CD4-positive, CD25-positive, alpha-beta regulatory T cell (primary cell): ENCODE measurements at regions not wholly inside any gene's neighbourhood (a gene's known extent, or its start where the extent isn't known, plus 50 kb on each side); places are given as distances from the start of the nearest gene placed in this dataset.

Experiments
- ATAC-seq, 2 donors: fragments of 150-1000 bp; cut with Tn5 transposase; one replicate each; pipeline ENCODE4 v1.10.0; 2021; ENCODE audit warnings: low read depth in 2 of 2, moderate number of reproducible peaks in 2 of 2, moderate library complexity in 1 of 2
- DNase-seq, 3 donors: peaks; one replicate each; pipeline versions ENCODE4 v3.0.0 to v3.0.0-alpha.2; 2012 to 2022; ENCODE audit warnings: mixed read lengths in 1 of 3
- H3K27ac ChIP-seq: one replicate; pipeline ENCODE4 v1.7.0; 2013; ENCODE audit warnings: mild to moderate bottlenecking, low read length; ENCODE audit not compliant: insufficient read depth, poor library complexity, severe bottlenecking
- H3K27me3 ChIP-seq: one replicate; pipeline ENCODE4 v1.7.0; 2013; ENCODE audit warnings: low read length; ENCODE audit not compliant: control insufficient read depth, insufficient read depth
- H3K36me3 ChIP-seq: one replicate; pipeline ENCODE4 v1.7.0; 2013; ENCODE audit warnings: mild to moderate bottlenecking, low read length, moderate library complexity; ENCODE audit not compliant: control insufficient read depth, insufficient read depth
- H3K4me1 ChIP-seq: 2 replicates; pipeline ENCODE4 v1.7.0; 2013; ENCODE audit warnings: mild to moderate bottlenecking, low read length; ENCODE audit not compliant: insufficient read depth, control insufficient read depth, poor library complexity, severe bottlenecking
- H3K4me3 ChIP-seq: one replicate; pipeline ENCODE4 v1.7.0; 2013; ENCODE audit warnings: low read depth, mild to moderate bottlenecking, low read length, moderate library complexity
- H3K9me3 ChIP-seq, 2 experiments: 1 replicate in 1 of 2; 2 replicates in 1 of 2; pipeline ENCODE4 v1.7.0; 2013; ENCODE audit warnings: low read length in 2 of 2, mild to moderate bottlenecking in 1 of 2, moderate library complexity in 1 of 2; ENCODE audit not compliant: control insufficient read depth in 2 of 2
- H3K27ac Mint-ChIP-seq, 3 donors: one replicate each; pipeline ENCODE4 v1.8.0; 2020 to 2022; ENCODE audit warnings: mild to moderate bottlenecking in 3 of 3, mixed read lengths in 3 of 3, moderate library complexity in 2 of 3
- H3K27me3 Mint-ChIP-seq: one replicate; pipeline ENCODE4 v1.8.0; 2022; ENCODE audit warnings: mild to moderate bottlenecking, mixed read lengths
- H3K36me3 Mint-ChIP-seq: one replicate; pipeline ENCODE4 v1.8.0; 2020; ENCODE audit warnings: mixed read lengths
- H3K4me1 Mint-ChIP-seq, 4 donors: one replicate each; pipeline ENCODE4 v1.8.0; 2020 to 2022; ENCODE audit warnings: mixed read lengths in 4 of 4, mild to moderate bottlenecking in 1 of 4
- H3K4me3 Mint-ChIP-seq, 4 donors: one replicate each; pipeline ENCODE4 v1.8.0; 2020 to 2022; ENCODE audit warnings: mild to moderate bottlenecking in 4 of 4, mixed read lengths in 4 of 4, moderate library complexity in 3 of 4
- H3K9me3 Mint-ChIP-seq, 7 donors: one replicate each; pipeline ENCODE4 v1.8.0; 2020 to 2022; ENCODE audit warnings: mixed read lengths in 7 of 7, mild to moderate bottlenecking in 3 of 7, moderate library complexity in 2 of 7

DNA sequence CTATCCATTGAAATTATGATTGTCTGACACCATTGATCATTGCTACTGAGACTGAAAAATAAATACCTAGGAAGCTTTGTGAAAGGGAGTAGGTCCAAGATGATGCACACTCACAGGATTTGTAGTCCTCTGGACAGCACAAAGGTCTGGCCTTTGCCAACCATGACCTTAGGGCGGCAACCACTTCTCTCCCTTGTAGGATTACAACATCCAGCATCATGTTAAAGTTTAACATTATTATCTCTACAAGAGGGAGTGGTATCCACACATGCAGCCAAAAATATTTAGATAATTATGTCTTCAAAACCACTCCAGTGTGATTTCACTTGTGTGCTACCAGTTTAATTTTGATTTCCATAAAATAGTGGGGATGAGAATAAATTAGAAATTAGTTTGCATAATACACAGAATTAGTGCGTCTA lies 51.1 kb upstream of the NHSL1 start:
- H3K4me1 ChIP-seq, result no peaks in the 10 kb centered on the region
- no peak overlapping the region for H3K4me3 ChIP-seq
- H3K27ac Mint-ChIP-seq, result no peak overlapping the region
- no peak overlapping the region for H3K4me3 Mint-ChIP-seq
- no peak overlapping the region for H3K27ac ChIP-seq
- H3K27me3 ChIP-seq, result peaks cover 5% of the 10 kb centered on the region
- DNase-seq (no peak), ATAC-seq (no peak)
- no peaks in the 10 kb centered on the region for H3K36me3 ChIP-seq
- H3K9me3 ChIP-seq, result no peaks in the 10 kb centered on the region
- H3K4me1 Mint-ChIP-seq, result no peaks in the 10 kb centered on the region
- no peaks in the 10 kb centered on the region for H3K36me3 Mint-ChIP-seq
- H3K27me3 Mint-ChIP-seq, result peaks cover 33% of the 10 kb centered on the region
- peaks cover 0 to 2% (median 0%) of the 10 kb centered on the region in 7 donors for H3K9me3 Mint-ChIP-seq

DNA sequence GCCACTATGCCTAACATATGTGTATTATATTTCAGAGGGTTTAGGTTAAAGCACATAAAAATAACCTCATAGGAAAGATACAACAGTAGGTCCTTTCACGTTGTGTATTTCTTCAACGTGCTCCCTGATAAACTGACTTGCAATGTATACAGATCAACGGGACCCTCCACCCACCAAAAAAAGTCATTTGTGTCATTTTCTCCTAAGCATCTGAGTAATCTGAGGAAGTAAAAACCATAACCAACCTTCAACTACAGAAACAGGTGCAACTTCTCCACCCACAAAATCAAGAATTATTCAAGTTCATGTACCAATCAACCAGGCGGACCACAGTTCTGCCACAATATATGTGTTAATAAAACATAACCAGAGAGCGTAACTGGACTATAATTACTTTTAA lies 54.9 kb upstream of the NHSL1 start:
- no peaks in the 10 kb centered on the region for H3K9me3 ChIP-seq
- DNase-seq (no peak), ATAC-seq (no peak)
- H3K36me3 Mint-ChIP-seq, result no peaks in the 10 kb centered on the region
- H3K4me1 Mint-ChIP-seq, result no peaks in the 10 kb centered on the region
- H3K4me3 Mint-ChIP-seq, result no peak overlapping the region
- H3K9me3 Mint-ChIP-seq, result no peaks in the 10 kb centered on the region
- H3K27ac Mint-ChIP-seq, result no peak overlapping the region
- no peak overlapping the region for H3K4me3 ChIP-seq
- H3K27me3 Mint-ChIP-seq, result peaks cover 23% of the 10 kb centered on the region
- H3K27me3 ChIP-seq, result peaks cover 8% of the 10 kb centered on the region
- H3K36me3 ChIP-seq, result no peaks in the 10 kb centered on the region
- no peaks in the 10 kb centered on the region for H3K4me1 ChIP-seq
- no peak overlapping the region for H3K27ac ChIP-seq

DNA sequence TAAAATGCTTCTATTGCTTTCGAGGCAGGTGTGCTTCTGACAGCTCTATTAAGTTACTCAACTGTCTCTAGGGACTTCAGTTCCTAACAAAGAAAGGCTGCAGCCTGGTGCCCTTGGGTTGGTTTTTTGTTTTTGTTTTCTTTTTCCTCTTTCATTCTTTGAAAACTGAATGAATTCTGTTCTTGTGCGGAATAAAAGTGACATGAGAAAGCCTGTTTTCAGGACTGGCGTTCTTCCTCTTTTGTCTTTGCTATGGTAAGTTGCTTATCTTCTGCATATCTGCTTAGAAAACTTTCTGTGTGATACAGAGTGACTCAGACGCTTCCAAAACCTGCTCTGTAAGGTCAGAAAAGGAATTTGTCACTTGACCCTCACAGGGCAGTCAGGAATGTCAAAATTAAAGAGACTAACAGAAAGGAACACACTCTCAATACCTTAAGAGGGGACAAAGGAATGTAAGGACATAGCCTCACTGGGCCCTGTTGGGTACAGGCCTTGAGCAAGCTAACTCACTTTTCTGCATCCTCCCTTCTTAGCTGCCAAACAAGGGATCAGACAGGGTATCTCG lies 56.2 kb upstream of the NHSL1 start:
- Mint-ChIP-seq H3K4me1 (no peaks in the 10 kb centered on the region), H3K9me3 (no peaks in the 10 kb centered on the region), H3K27me3 (peaks cover 23% of the 10 kb centered on the region), H3K4me3 (no peak overlapping the region), H3K36me3 (no peaks in the 10 kb centered on the region), H3K27ac (no peak overlapping the region)
- DNase-seq (no peak), ATAC-seq (no peak)
- peaks cover 12% of the 10 kb centered on the region for H3K27me3 ChIP-seq
- H3K4me1 ChIP-seq, result no peaks in the 10 kb centered on the region
- H3K27ac ChIP-seq, result no peak overlapping the region
- no peaks in the 10 kb centered on the region for H3K36me3 ChIP-seq
- H3K9me3 ChIP-seq, result no peaks in the 10 kb centered on the region
- H3K4me3 ChIP-seq, result no peak overlapping the region

DNA sequence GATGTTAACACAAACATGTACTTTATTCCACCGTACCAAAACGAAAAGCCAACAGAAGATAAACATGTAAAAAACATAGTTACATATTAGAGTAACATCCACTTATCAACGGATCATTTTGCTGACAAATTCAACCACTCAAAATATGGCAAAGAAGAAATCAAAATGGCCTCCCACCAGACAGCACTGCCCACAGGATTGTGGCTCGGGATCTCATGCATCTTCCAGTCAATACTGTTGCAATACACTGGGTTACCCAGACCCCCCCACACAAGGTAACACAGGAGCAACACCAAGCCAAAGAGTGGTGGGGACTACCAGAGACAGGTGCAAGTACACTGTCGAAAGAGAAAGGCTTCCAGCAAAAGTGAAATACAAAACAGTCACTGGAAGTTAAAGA lies 57.9 kb upstream of the NHSL1 start:
- Histone ChIP-seq H3K36me3 (no peaks in the 10 kb centered on the region), H3K9me3 (no peaks in the 10 kb centered on the region), H3K4me1 (no peaks in the 10 kb centered on the region), H3K27ac (no peak overlapping the region), H3K4me3 (no peak overlapping the region), H3K27me3 (peaks cover 9% of the 10 kb centered on the region)
- DNase-seq, result no peak
- Mint-ChIP-seq H3K9me3 (no peaks in the 10 kb centered on the region), H3K4me1 (no peaks in the 10 kb centered on the region), H3K27ac (no peak overlapping the region), H3K4me3 (no peak overlapping the region), H3K27me3 (peaks cover 19% of the 10 kb centered on the region), H3K36me3 (no peaks in the 10 kb centered on the region)
- no peak for ATAC-seq

DNA sequence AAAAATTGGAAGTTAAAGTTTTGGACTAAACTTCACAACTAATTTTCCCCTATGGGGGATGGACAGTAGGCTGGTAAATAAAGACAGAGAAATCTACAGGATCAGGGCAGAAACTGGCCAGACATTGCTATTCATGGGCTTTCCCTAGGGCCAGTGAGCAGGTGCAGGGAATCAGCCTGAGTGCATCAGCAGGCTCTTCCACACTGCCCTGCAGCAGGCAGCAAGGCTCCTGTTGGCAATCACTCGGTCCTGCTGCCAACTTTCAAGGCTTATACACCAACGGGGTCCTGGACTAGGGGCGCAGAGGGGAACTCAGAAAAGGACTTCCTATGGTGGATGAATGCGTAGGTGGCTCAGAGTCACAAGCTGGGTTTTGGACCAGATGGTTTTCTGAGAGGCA lies 59.8 kb upstream of the NHSL1 start:
- no peaks in the 10 kb centered on the region for H3K9me3 Mint-ChIP-seq
- H3K4me1 ChIP-seq, result no peaks in the 10 kb centered on the region
- H3K4me3 ChIP-seq, result no peak overlapping the region
- H3K27me3 ChIP-seq, result peaks cover 6% of the 10 kb centered on the region
- H3K27ac ChIP-seq, result no peak overlapping the region
- ATAC-seq, result no peak
- no peaks in the 10 kb centered on the region for H3K36me3 Mint-ChIP-seq
- peaks cover 18% of the 10 kb centered on the region for H3K27me3 Mint-ChIP-seq
- no peak overlapping the region for H3K27ac Mint-ChIP-seq
- no peak overlapping the region for H3K4me3 Mint-ChIP-seq
- no peak for DNase-seq
- no peaks in the 10 kb centered on the region for H3K9me3 ChIP-seq
- H3K36me3 ChIP-seq, result no peaks in the 10 kb centered on the region
- no peaks in the 10 kb centered on the region for H3K4me1 Mint-ChIP-seq

DNA sequence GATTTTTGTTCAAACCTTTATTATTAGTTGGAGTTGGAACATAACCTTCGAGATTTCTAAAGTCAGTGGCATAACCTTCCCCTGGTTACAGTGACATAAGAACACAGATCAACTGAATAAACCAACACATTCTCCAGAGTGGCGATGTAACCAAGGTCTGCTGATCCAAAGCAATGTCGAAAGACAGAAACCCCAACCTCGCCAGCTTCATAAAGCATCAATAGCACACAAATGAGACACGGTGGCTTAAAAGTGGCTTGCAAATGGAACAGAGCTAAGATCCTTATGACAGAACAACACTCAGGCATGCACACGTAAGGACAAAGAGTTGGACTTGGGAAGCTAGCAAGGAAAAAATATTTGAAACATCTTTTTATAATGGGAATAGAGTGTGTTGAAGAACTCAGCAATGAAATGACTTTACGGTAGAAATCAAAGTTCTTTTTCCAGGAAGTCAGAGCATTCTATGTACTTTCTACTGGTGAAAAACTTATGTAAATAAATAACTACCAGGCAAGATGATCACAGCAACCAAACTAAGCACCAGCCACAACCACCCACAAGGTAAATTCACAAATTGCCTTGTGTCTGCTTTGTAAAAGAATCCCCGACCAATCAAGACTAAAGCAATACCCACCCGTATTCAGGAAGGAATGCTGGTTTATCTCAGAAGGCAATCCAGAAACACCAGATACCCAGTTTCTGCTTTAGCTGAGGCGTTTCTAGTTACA lies 61.0 kb upstream of the NHSL1 start:
- DNase-seq (no peak), ATAC-seq (no peak)
- Mint-ChIP-seq H3K9me3 (no peaks in the 10 kb centered on the region), H3K27ac (no peak overlapping the region), H3K27me3 (peaks cover 14% of the 10 kb centered on the region), H3K4me3 (no peak overlapping the region), H3K4me1 (no peaks in the 10 kb centered on the region), H3K36me3 (no peaks in the 10 kb centered on the region)
- Histone ChIP-seq H3K27me3 (peaks cover 6% of the 10 kb centered on the region), H3K4me3 (no peak overlapping the region), H3K4me1 (no peaks in the 10 kb centered on the region), H3K27ac (no peak overlapping the region), H3K36me3 (no peaks in the 10 kb centered on the region), H3K9me3 (no peaks in the 10 kb centered on the region)

DNA sequence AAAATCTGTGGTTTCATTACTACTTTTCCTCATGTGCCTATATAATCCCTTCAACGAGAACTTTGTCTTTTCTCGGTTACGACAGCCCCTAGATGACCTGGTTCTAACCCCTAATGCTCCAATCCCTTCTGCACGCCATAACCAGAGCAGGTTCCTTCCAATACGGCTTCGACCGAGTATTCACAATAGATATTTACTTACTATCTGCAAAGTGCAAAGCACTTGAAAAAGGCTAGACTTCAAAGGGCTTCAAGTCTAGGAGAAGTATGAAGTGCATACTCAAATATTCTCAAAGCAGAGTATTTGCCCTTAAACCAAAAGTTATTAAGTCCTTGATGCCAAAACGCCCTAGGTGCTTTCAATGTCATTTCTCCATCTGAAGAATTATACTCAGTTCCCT lies 63.4 kb upstream of the NHSL1 start:
- DNase-seq (no peak), ATAC-seq (no peak)
- Mint-ChIP-seq H3K9me3 (no peaks in the 10 kb centered on the region), H3K27ac (no peak overlapping the region), H3K36me3 (no peaks in the 10 kb centered on the region), H3K4me3 (no peak overlapping the region), H3K4me1 (no peaks in the 10 kb centered on the region), H3K27me3 (peaks cover 14% of the 10 kb centered on the region)
- H3K36me3 ChIP-seq, result no peaks in the 10 kb centered on the region
- no peaks in the 10 kb centered on the region for H3K9me3 ChIP-seq
- peaks cover 6% of the 10 kb centered on the region for H3K27me3 ChIP-seq
- no peak overlapping the region for H3K27ac ChIP-seq
- no peak overlapping the region for H3K4me3 ChIP-seq
- H3K4me1 ChIP-seq, result no peaks in the 10 kb centered on the region

DNA sequence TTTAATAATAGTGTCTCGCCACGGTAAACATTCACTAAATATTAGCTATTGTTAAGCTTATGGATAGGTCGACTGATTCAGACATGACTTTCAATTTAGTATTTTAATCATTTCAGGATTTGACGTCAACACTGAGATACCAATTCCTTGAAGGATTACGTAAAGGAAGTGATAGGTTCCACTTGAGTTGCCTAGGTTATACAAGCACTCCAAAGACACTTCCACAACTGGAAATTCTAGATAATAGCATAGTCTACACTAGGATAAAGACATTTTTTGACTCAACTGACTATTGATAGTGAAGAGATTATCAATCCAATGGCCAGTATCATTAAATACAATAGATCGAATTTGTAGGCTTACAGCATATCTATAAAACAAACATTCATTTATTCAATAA lies 63.9 kb upstream of the NHSL1 start:
- Mint-ChIP-seq H3K36me3 (no peaks in the 10 kb centered on the region), H3K27me3 (peaks cover 14% of the 10 kb centered on the region), H3K4me1 (no peaks in the 10 kb centered on the region), H3K4me3 (no peak overlapping the region), H3K9me3 (no peaks in the 10 kb centered on the region), H3K27ac (no peak overlapping the region)
- Histone ChIP-seq H3K27ac (no peak overlapping the region), H3K36me3 (no peaks in the 10 kb centered on the region), H3K4me1 (no peaks in the 10 kb centered on the region), H3K27me3 (peaks cover 8% of the 10 kb centered on the region), H3K4me3 (no peak overlapping the region), H3K9me3 (no peaks in the 10 kb centered on the region)
- DNase-seq (no peak), ATAC-seq (no peak)
